Mesenchymal stem cell (in vitro differentiated cells and primary cell): ENCODE measurements at regions not wholly inside any gene's neighbourhood (a gene's known extent, or its start where the extent isn't known, plus 50 kb on each side); places are given as distances from the start of the nearest gene placed in this dataset.

Experiments used
- DNase-seq: peaks from one replicate; pipeline ENCODE4 v3.0.0-alpha.2; 2013
- H2AFZ ChIP-seq: one replicate; pipeline ENCODE4 v1.6.1; 2013; ENCODE audit warnings: low read depth, mild to moderate bottlenecking, control low read depth, inconsistent platforms, low read length, moderate library complexity
- H2AK5ac ChIP-seq: 2 replicates; pipeline ENCODE4 v1.6.1; 2013; ENCODE audit warnings: low read length, moderate library complexity, mild to moderate bottlenecking, inconsistent platforms; ENCODE audit not compliant: severe bottlenecking
- H2BK120ac ChIP-seq: one replicate; pipeline ENCODE4 v1.6.1; 2013; ENCODE audit warnings: low read depth, mild to moderate bottlenecking, inconsistent platforms, low read length, moderate library complexity
- H2BK12ac ChIP-seq, 2 experiments: one replicate each; pipeline ENCODE4 v1.6.1; 2013; ENCODE audit warnings: inconsistent platforms in 2 of 2, low read length in 2 of 2, mild to moderate bottlenecking in 2 of 2, moderate library complexity in 2 of 2, control low read depth in 1 of 2
- H2BK15ac ChIP-seq: one replicate; pipeline ENCODE4 v1.6.1; 2013; ENCODE audit warnings: mild to moderate bottlenecking, low read depth, inconsistent platforms; ENCODE audit not compliant: poor library complexity, severe bottlenecking
- H2BK5ac ChIP-seq: 2 replicates; pipeline ENCODE4 v1.6.1; 2013; ENCODE audit warnings: low read depth, mild to moderate bottlenecking, low read length, control low read depth, inconsistent platforms; ENCODE audit not compliant: poor library complexity, severe bottlenecking
- H3K14ac ChIP-seq, 2 experiments: one replicate each; pipeline ENCODE4 v1.6.1; 2013; ENCODE audit warnings: inconsistent platforms in 2 of 2, low read length in 2 of 2, control low read depth in 1 of 2, mild to moderate bottlenecking in 1 of 2, moderate library complexity in 1 of 2
- H3K18ac ChIP-seq, 2 experiments: one replicate each; pipeline ENCODE4 v1.6.1; 2013; ENCODE audit warnings: inconsistent platforms in 2 of 2, low read length in 2 of 2, control low read depth in 1 of 2, low read depth in 1 of 2, mild to moderate bottlenecking in 1 of 2
- H3K23ac ChIP-seq, 2 experiments: one replicate each; pipeline ENCODE4 v1.6.1; 2013; ENCODE audit warnings: inconsistent platforms in 2 of 2, low read length in 2 of 2, mild to moderate bottlenecking in 2 of 2, moderate library complexity in 2 of 2, control low read depth in 1 of 2
- H3K27ac ChIP-seq: 2 replicates; pipeline ENCODE4 v1.5.1; 2013; ENCODE audit warnings: mild to moderate bottlenecking, moderate library complexity, low read length, control low read depth, inconsistent platforms; ENCODE audit not compliant: poor library complexity, severe bottlenecking
- H3K27me3 ChIP-seq, 2 experiments: 2 replicates each; pipeline versions ENCODE4 v1.6.1 to v1.7.0; 2013; ENCODE audit warnings: low read length in 2 of 2, mild to moderate bottlenecking in 2 of 2, moderate library complexity in 2 of 2, control low read depth in 1 of 2, inconsistent platforms in 1 of 2; ENCODE audit not compliant: control insufficient read depth in 1 of 2, insufficient read depth in 1 of 2
- H3K36me3 ChIP-seq, 2 experiments: 2 replicates each; pipeline versions ENCODE4 v1.6.1 to v1.7.0; 2013; ENCODE audit warnings: low read length in 2 of 2, control low read depth in 1 of 2, inconsistent platforms in 1 of 2, low read depth in 1 of 2, mild to moderate bottlenecking in 1 of 2; ENCODE audit not compliant: insufficient read depth in 2 of 2, control insufficient read depth in 1 of 2
- H3K4ac ChIP-seq, 2 experiments: one replicate each; pipeline ENCODE4 v1.6.1; 2013; ENCODE audit warnings: inconsistent platforms in 2 of 2, low read length in 2 of 2, mild to moderate bottlenecking in 2 of 2, moderate library complexity in 2 of 2, control low read depth in 1 of 2, low read depth in 1 of 2
- H3K4me1 ChIP-seq: 2 replicates; pipeline ENCODE4 v1.6.1; 2013; ENCODE audit warnings: low read depth, low read length, control low read depth; ENCODE audit not compliant: control insufficient read depth, insufficient read depth
- H3K4me2 ChIP-seq: 2 replicates; pipeline ENCODE4 v1.6.1; 2013; ENCODE audit warnings: low read length, mild to moderate bottlenecking, inconsistent platforms; ENCODE audit not compliant: poor library complexity, severe bottlenecking
- H3K4me3 ChIP-seq, 2 experiments: 2 replicates each; pipeline versions ENCODE4 v1.5.1 to v1.7.0; 2013; ENCODE audit warnings: low read length in 2 of 2, mild to moderate bottlenecking in 2 of 2, control low read depth in 1 of 2, low read depth in 1 of 2; ENCODE audit not compliant: insufficient read depth in 1 of 2
- H3K79me1 ChIP-seq: replicated peaks from 2 replicates; pipeline ENCODE4 v1.6.1; 2013; ENCODE audit warnings: mild to moderate bottlenecking, control low read depth, low read length, inconsistent platforms; ENCODE audit not compliant: poor library complexity, severe bottlenecking
- H3K9ac ChIP-seq: 2 replicates; pipeline ENCODE4 v1.7.0; 2013; ENCODE audit warnings: mild to moderate bottlenecking, low read length, moderate library complexity
- H3K9me3 ChIP-seq: 2 replicates; pipeline ENCODE4 v1.7.0; 2013; ENCODE audit warnings: mild to moderate bottlenecking, low read length; ENCODE audit not compliant: control insufficient read depth
- H4K8ac ChIP-seq: one replicate; pipeline ENCODE4 v1.6.1; 2013; ENCODE audit warnings: inconsistent platforms, mild to moderate bottlenecking, low read length, moderate library complexity
- H4K91ac ChIP-seq: one replicate; pipeline ENCODE4 v1.6.1; 2013; ENCODE audit warnings: mild to moderate bottlenecking, low read length, inconsistent platforms
- WGBS: methylation state at CpG from one replicate; pipeline ENCODE4 v1.1.7; 2013; ENCODE audit warnings: mixed read lengths; 5-methylcytosine and 5-hydroxymethylcytosine counted together

GRCh38 chr22:49106842-49107152, 720.9 kb downstream of the BRD1 start:
- DNase-seq, result no peak
- H2AFZ ChIP-seq, result no peak overlapping the region
- no peak overlapping the region for H4K91ac ChIP-seq
- H3K27me3 ChIP-seq, result peaks cover 0 to 7% of the 10 kb centered on the region in 2 experiments
- H3K9ac ChIP-seq, result no peak overlapping the region
- H3K4me2 ChIP-seq, result no peak overlapping the region
- no peak overlapping the region for H3K27ac ChIP-seq
- no peaks in the 10 kb centered on the region for H3K79me1 ChIP-seq
- no peak overlapping the region for H3K14ac ChIP-seq
- 57% methylated on average over 5 of the region's 5 CpGs for WGBS
- no peak overlapping the region for H3K4ac ChIP-seq
- H2BK15ac ChIP-seq, result no peak overlapping the region
- H3K36me3 ChIP-seq, result no peaks in the 10 kb centered on the region
- H3K4me3 ChIP-seq, result no peak overlapping the region
- H2BK120ac ChIP-seq, result no peak overlapping the region
- H3K9me3 ChIP-seq, result no peaks in the 10 kb centered on the region
- H4K8ac ChIP-seq, result no peak overlapping the region
- H2BK5ac ChIP-seq, result no peak overlapping the region
- H3K18ac ChIP-seq, result no peak overlapping the region
- no peak overlapping the region for H2BK12ac ChIP-seq
- no peaks in the 10 kb centered on the region for H3K4me1 ChIP-seq
- H2AK5ac ChIP-seq, result no peak overlapping the region
- H3K23ac ChIP-seq, result no peak overlapping the region

- no peak overlapping the region for H4K91ac ChIP-seq
- H3K4me1 ChIP-seq, result no peaks in the 10 kb centered on the region
- no peak overlapping the region for H2BK15ac ChIP-seq
- no peak overlapping the region for H3K4me3 ChIP-seq
- H2BK5ac ChIP-seq, result no peak overlapping the region
- H3K23ac ChIP-seq, result no peak overlapping the region
- H2AK5ac ChIP-seq, result no peak overlapping the region
- no peaks in the 10 kb centered on the region for H3K9me3 ChIP-seq
- no peak overlapping the region for H3K18ac ChIP-seq
- H2BK120ac ChIP-seq, result no peak overlapping the region
- peaks cover 0 to 7% of the 10 kb centered on the region in 2 experiments for H3K27me3 ChIP-seq
- H3K36me3 ChIP-seq, result no peaks in the 10 kb centered on the region
- no peaks in the 10 kb centered on the region for H3K79me1 ChIP-seq
- 76% methylated on average over 12 of the region's 12 CpGs for whole genome bisulfite sequencing
- no peak overlapping the region for H4K8ac ChIP-seq
- H3K9ac ChIP-seq, result no peak overlapping the region
- H3K4ac ChIP-seq, result no peak overlapping the region
- H3K4me2 ChIP-seq, result no peak overlapping the region
- no peak overlapping the region for H2AFZ ChIP-seq
- DNase-seq, result no peak
- no peak overlapping the region for H3K14ac ChIP-seq
- no peak overlapping the region for H2BK12ac ChIP-seq
- no peak overlapping the region for H3K27ac ChIP-seq
Measured at GRCh38 chr22:49106096-49106841, 721.4 kb downstream of the BRD1 start.

GRCh38 chr22:49104434-49104833, 723.2 kb downstream of the BRD1 start:
- 86% methylated on average over 6 of the region's 7 CpGs for WGBS
- H3K4ac ChIP-seq, result no peak overlapping the region

GRCh38 chr22:49103314-49104059, 724.2 kb downstream of the BRD1 start:
- WGBS, result 63% methylated on average over 15 of the region's 15 CpGs
- Histone ChIP-seq H2BK12ac (no peak overlapping the region), H3K36me3 (no peaks in the 10 kb centered on the region), H3K23ac (no peak overlapping the region), H4K8ac (no peak overlapping the region), H3K14ac (no peak overlapping the region), H2AK5ac (no peak overlapping the region), H3K9ac (no peak overlapping the region), H3K4me3 (no peak overlapping the region), H2AFZ (no peak overlapping the region), H3K27me3 (peaks cover 0 to 11% of the 10 kb centered on the region in 2 experiments), H3K4ac (no peak overlapping the region), H2BK5ac (no peak overlapping the region), H3K27ac (no peak overlapping the region), H3K9me3 (no peaks in the 10 kb centered on the region), H2BK15ac (no peak overlapping the region), H3K79me1 (no peaks in the 10 kb centered on the region), H2BK120ac (no peak overlapping the region), H3K4me2 (no peak overlapping the region), H3K18ac (no peak overlapping the region), H3K4me1 (peaks cover 2% of the 10 kb centered on the region), H4K91ac (no peak overlapping the region)
- no peak for DNase-seq

More at GRCh38 chr22:49104434-49104833, 723.2 kb downstream of the BRD1 start:
- no peak overlapping the region for H3K4me3 ChIP-seq
- H2AK5ac ChIP-seq, result no peak overlapping the region
- H2BK5ac ChIP-seq, result no peak overlapping the region
- H3K14ac ChIP-seq, result no peak overlapping the region
- H3K36me3 ChIP-seq, result no peaks in the 10 kb centered on the region
- no peak overlapping the region for H4K8ac ChIP-seq
- no peak for DNase-seq
- H3K18ac ChIP-seq, result no peak overlapping the region
- no peak overlapping the region for H3K23ac ChIP-seq
- H3K27me3 ChIP-seq, result peaks cover 0 to 11% of the 10 kb centered on the region in 2 experiments
- H2AFZ ChIP-seq, result no peak overlapping the region
- no peaks in the 10 kb centered on the region for H3K9me3 ChIP-seq
- no peak overlapping the region for H3K9ac ChIP-seq
- no peak overlapping the region for H2BK15ac ChIP-seq
- H4K91ac ChIP-seq, result no peak overlapping the region
- H2BK120ac ChIP-seq, result no peak overlapping the region
- H3K27ac ChIP-seq, result no peak overlapping the region
- no peak overlapping the region for H3K4me2 ChIP-seq
- no peaks in the 10 kb centered on the region for H3K79me1 ChIP-seq
- peaks cover under 1% of the 10 kb centered on the region for H3K4me1 ChIP-seq
- H2BK12ac ChIP-seq, result no peak overlapping the region
